ENCODE measurements at regions not wholly inside any gene's neighbourhood (a gene's known extent, or its start where the extent isn't known, plus 50 kb on each side); places are given as distances from the start of the nearest gene placed in this dataset.

- H3K27me3 ChIP-seq, result no peaks in the 10 kb centered on the region
- no peak overlapping the region for H3K27ac ChIP-seq
- H3K4me1 ChIP-seq, result no peaks in the 10 kb centered on the region
- H3K36me3 ChIP-seq, result no peaks in the 10 kb centered on the region
- 22 to 44% (median 38%) methylated on average over 2 of the region's 2 CpGs for WGBS, 4 donors
- ATAC-seq (no peak), DNase-seq (no peak)
- no peak overlapping the region for H3K4me3 ChIP-seq
- intact Hi-C loops (cut with DNase I), result no loop called here
- TF ChIP-seq POLR2A (IDR thresholded peaks at IDR 0.05), result no peak
- TF ChIP-seq, protein P1, sequence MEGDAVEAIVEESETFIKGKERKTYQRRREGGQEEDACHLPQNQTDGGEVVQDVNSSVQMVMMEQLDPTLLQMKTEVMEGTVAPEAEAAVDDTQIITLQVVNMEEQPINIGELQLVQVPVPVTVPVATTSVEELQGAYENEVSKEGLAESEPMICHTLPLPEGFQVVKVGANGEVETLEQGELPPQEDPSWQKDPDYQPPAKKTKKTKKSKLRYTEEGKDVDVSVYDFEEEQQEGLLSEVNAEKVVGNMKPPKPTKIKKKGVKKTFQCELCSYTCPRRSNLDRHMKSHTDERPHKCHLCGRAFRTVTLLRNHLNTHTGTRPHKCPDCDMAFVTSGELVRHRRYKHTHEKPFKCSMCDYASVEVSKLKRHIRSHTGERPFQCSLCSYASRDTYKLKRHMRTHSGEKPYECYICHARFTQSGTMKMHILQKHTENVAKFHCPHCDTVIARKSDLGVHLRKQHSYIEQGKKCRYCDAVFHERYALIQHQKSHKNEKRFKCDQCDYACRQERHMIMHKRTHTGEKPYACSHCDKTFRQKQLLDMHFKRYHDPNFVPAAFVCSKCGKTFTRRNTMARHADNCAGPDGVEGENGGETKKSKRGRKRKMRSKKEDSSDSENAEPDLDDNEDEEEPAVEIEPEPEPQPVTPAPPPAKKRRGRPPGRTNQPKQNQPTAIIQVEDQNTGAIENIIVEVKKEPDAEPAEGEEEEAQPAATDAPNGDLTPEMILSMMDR (IDR thresholded peaks at IDR 0.05), result no peak
- peaks cover 0 to 5% (median 0%) of the 10 kb centered on the region in 12 donors for H3K9me3 ChIP-seq
These were observed 81.3 kb downstream of the IZUMO3 start for GRCh38 chr9:24464319-24464951.

DNA sequence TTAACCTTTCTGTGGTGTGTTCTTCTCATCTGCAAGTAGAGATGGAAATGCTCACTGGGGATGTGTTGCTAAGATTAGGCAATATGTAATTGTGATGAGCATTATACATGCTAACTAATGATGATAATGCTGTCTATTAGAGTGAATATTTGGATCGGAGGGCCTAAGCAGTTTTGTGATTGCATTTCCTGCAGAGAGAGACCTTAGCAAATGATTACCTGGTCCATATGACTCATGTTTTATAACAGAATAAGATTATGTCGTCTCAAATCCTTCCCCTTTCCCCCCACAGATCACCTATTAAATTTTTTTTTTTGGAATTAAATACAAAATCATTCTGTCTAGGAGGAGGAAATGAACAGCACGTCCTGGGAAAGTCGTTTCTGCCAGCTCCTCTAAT, 82.7 kb downstream of the IZUMO3 start:
- no peak for ATAC-seq
- 51 to 69% (median 64%) methylated on average over 4 of the region's 4 CpGs for WGBS, 4 donors
- no peaks in the 10 kb centered on the region for H3K4me1 ChIP-seq
- H3K27me3 ChIP-seq, result no peaks in the 10 kb centered on the region
- H3K27ac ChIP-seq, result no peak overlapping the region
- DNase-seq, result no peak
- intact Hi-C loops (cut with DNase I), result no loop called here
- H3K4me3 ChIP-seq, result no peak overlapping the region
- H3K36me3 ChIP-seq, result no peaks in the 10 kb centered on the region
- peaks cover 0 to 13% (median 0%) of the 10 kb centered on the region in 12 donors for H3K9me3 ChIP-seq
- TF ChIP-seq, protein P1 (IDR thresholded peaks at IDR 0.05), result no peak
- no peak for TF ChIP-seq POLR2A (IDR thresholded peaks at IDR 0.05)

DNA sequence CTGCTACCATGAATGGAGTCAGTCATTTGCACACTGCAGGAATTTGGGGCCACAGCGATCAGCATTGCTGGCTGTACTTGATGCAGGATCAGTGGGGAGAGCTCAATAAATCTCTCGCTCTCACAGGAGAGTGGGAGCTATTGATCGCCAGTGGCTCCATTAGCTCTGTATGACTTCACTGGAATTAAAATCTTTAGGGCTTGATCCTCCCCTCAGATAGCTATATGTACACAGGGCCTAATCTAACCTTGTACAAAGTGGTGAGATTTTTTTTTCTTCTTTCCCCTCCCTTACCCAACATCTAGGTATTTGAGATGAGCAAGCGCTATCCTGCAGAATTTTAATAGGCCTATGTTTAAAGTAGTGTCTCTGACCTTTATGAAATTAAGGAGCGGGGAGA, 84.9 kb downstream of the IZUMO3 start:
- intact Hi-C loops (cut with DNase I), result no loop called here
- H3K27me3 ChIP-seq, result no peaks in the 10 kb centered on the region
- DNase-seq, result no peak
- H3K9me3 ChIP-seq, result peaks cover 0 to 18% (median 0%) of the 10 kb centered on the region in 12 donors
- H3K36me3 ChIP-seq, result no peaks in the 10 kb centered on the region
- TF ChIP-seq, protein P1 (IDR thresholded peaks at IDR 0.05), result no peak
- no peak for TF ChIP-seq POLR2A (IDR thresholded peaks at IDR 0.05)
- ATAC-seq, result no peak
- no peak overlapping the region for H3K4me3 ChIP-seq
- H3K27ac ChIP-seq, result no peak overlapping the region
- WGBS, 4 donors, result 90 to 96% (median 92%) methylated on average over 5 of the region's 5 CpGs
- H3K4me1 ChIP-seq, result no peaks in the 10 kb centered on the region

DNA sequence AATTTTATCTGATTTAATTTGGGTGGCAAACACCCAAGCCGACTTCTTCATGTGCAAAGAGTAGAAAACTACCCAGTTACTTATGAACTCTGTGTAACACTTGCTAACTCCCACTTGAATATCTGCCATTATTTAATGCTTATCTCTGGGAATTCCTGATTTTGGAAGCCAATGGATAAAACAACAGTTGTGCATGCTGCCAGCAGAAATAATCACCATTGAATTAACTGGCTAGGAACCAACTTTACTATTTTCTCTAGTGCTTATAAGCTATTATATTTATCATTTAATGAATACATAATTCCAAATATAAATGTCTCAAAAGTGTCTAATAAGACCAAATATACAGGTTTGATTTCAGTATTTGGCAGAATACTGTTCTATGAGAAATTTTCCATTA, 85.7 kb downstream of the IZUMO3 start:
- WGBS, 4 donors, result 45 to 66% (median 56%) methylated on average over 1 of the region's 1 CpG

More for the DNA sequence above, 85.7 kb downstream of the IZUMO3 start:
- ATAC-seq, result no peak
- Histone ChIP-seq H3K4me3 (no peak overlapping the region), H3K9me3 (peaks cover 0 to 21% (median 0%) of the 10 kb centered on the region in 12 donors), H3K36me3 (no peaks in the 10 kb centered on the region), H3K27me3 (no peaks in the 10 kb centered on the region), H3K27ac (no peak overlapping the region), H3K4me1 (no peaks in the 10 kb centered on the region)
- TF ChIP-seq, protein P1 (IDR thresholded peaks at IDR 0.05), result no peak
- TF ChIP-seq POLR2A (IDR thresholded peaks at IDR 0.05), result no peak
- intact Hi-C loops (cut with DNase I), result no loop called here
- no peak for DNase-seq
